PC-9 (cell line): ENCODE measurements at regions not wholly inside any gene's neighbourhood (a gene's known extent, or its start where the extent isn't known, plus 50 kb on each side); places are given as distances from the start of the nearest gene placed in this dataset.

Experiments
- EZH2 ChIP-seq: fragments of 200-600 bp; sonication (generic); IDR thresholded peaks from 2 replicates; pipeline ENCODE4 v1.8.0; 2017; ENCODE audit warnings: antibody characterized with exemption, low read depth
- TF ChIP-seq, protein P1 (sequence below): fragments of 200-600 bp; sonication (generic); conservative IDR thresholded peaks from 2 replicates; pipeline ENCODE4 v1.6.1; 2017; ENCODE audit warnings: mixed run types, antibody characterized with exemption, mild to moderate bottlenecking, moderate library complexity

- TF ChIP-seq, protein P1, sequence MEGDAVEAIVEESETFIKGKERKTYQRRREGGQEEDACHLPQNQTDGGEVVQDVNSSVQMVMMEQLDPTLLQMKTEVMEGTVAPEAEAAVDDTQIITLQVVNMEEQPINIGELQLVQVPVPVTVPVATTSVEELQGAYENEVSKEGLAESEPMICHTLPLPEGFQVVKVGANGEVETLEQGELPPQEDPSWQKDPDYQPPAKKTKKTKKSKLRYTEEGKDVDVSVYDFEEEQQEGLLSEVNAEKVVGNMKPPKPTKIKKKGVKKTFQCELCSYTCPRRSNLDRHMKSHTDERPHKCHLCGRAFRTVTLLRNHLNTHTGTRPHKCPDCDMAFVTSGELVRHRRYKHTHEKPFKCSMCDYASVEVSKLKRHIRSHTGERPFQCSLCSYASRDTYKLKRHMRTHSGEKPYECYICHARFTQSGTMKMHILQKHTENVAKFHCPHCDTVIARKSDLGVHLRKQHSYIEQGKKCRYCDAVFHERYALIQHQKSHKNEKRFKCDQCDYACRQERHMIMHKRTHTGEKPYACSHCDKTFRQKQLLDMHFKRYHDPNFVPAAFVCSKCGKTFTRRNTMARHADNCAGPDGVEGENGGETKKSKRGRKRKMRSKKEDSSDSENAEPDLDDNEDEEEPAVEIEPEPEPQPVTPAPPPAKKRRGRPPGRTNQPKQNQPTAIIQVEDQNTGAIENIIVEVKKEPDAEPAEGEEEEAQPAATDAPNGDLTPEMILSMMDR = no peak
- no peak for TF ChIP-seq EZH2
Observed at GRCh38 chr22:34015642-34016041, 95.4 kb upstream of the LARGE1 start.
